ENCODE measurements at regions not wholly inside any gene's neighbourhood (a gene's known extent, or its start where the extent isn't known, plus 50 kb on each side); places are given as distances from the start of the nearest gene placed in this dataset.

- TF ChIP-seq CTCF (IDR thresholded peaks at IDR 0.05), result no peak
- Histone ChIP-seq H3K9me3 (no peaks in the 10 kb centered on the region), H3K4me3 (no peak overlapping the region), H3K4me1 (ENCODE audit: low read depth) (peaks cover 4% of the 10 kb centered on the region), H3K36me3 (ENCODE audit: low read depth) (no peaks in the 10 kb centered on the region)
- DNase-seq (no peak), ATAC-seq (no peak)
- intact Hi-C loops (cut with DNase I, micrococcal nuclease), result no loop called here
These were observed 175.0 kb downstream of the RPLP1 start for GRCh38 chr15:69627548-69628158.

DNA sequence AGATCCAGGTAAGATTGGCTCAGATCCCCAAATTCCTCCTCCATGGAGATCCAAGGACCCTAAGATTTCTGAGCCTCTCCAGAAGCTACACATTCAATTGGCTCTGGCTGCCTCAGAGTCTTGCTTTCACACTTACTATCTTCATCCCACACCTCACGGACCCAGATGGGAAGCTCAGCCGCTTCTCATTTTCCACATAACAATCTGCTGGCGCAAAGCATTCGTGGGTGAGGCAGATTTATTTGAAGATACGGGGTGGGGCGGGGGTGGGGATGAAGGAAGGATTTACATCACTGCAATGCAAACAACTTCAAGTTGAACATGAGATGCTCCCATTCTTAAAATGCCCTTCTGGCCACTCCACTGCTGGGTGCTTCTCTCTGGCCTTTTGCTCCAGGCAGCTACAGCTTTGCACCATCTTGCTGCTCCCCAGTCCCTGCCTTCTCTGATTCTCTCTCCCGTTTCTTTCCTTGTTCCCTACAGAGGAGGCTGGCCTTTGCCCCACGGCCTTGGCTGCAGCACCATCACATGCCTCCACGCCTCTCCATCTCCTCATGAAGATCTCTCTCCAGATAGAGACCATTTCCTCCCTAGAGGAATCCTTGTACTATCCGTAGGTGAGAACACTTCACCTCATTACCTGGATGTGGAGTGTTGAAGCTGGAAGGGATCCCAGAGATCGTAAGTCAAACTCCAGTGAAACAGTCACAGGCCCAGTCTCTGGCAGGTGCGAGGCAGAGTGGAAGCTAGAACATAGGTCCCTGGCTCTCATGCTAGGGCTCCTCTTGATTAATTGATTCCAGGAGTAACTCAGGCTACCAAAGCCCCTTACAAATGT lies 175.9 kb downstream of the RPLP1 start:
- H3K4me3 ChIP-seq, result no peak overlapping the region
- H3K9me3 ChIP-seq, result no peaks in the 10 kb centered on the region
- intact Hi-C loops (cut with DNase I, micrococcal nuclease), result no loop called here
- ATAC-seq (peak; percentile 55), DNase-seq (peak in 1 of 3 donors; percentile 6)
- no peak for TF ChIP-seq CTCF (IDR thresholded peaks at IDR 0.05)
- H3K36me3 ChIP-seq (ENCODE audit: low read depth), result no peaks in the 10 kb centered on the region
- peaks cover under 1% of the 10 kb centered on the region for H3K4me1 ChIP-seq (ENCODE audit: low read depth)

GRCh38 chr15:69629631-69630161 lies 177.1 kb downstream of the RPLP1 start:
- ATAC-seq, result no peak
- no peak for DNase-seq
- no peaks in the 10 kb centered on the region for H3K4me1 ChIP-seq (ENCODE audit: low read depth)

GRCh38 chr15:69631005-69631404 lies 178.4 kb downstream of the RPLP1 start:
- Histone ChIP-seq H3K36me3 (ENCODE audit: low read depth) (no peaks in the 10 kb centered on the region), H3K9me3 (no peaks in the 10 kb centered on the region), H3K4me3 (no peak overlapping the region), H3K4me1 (ENCODE audit: low read depth) (no peaks in the 10 kb centered on the region)
- DNase-seq, result no peak
- no peak for ATAC-seq
- intact Hi-C loops (cut with DNase I, micrococcal nuclease), result no loop called here
- no peak for TF ChIP-seq CTCF (IDR thresholded peaks at IDR 0.05)

More at GRCh38 chr15:69629631-69630161, 177.1 kb downstream of the RPLP1 start:
- TF ChIP-seq CTCF (IDR thresholded peaks at IDR 0.05), result no peak
- intact Hi-C loops (cut with DNase I, micrococcal nuclease), result no loop called here
- Histone ChIP-seq H3K4me3 (no peak overlapping the region), H3K36me3 (ENCODE audit: low read depth) (no peaks in the 10 kb centered on the region), H3K9me3 (no peaks in the 10 kb centered on the region)

- Histone ChIP-seq H3K36me3 (ENCODE audit: low read depth) (no peaks in the 10 kb centered on the region), H3K4me1 (ENCODE audit: low read depth) (no peaks in the 10 kb centered on the region), H3K9me3 (no peaks in the 10 kb centered on the region), H3K4me3 (no peak overlapping the region)
- ATAC-seq, result no peak
- no peak for DNase-seq
- intact Hi-C loops (cut with DNase I, micrococcal nuclease), result no loop called here
- TF ChIP-seq CTCF (IDR thresholded peaks at IDR 0.05), result no peak
These were observed 179.4 kb downstream of the RPLP1 start for GRCh38 chr15:69631978-69632377.

All from mucosa of descending colon (tissue), 3 donors.